ENCODE measurements at regions not wholly inside any gene's neighbourhood (a gene's known extent, or its start where the extent isn't known, plus 50 kb on each side); places are given as distances from the start of the nearest gene placed in this dataset.

DNA sequence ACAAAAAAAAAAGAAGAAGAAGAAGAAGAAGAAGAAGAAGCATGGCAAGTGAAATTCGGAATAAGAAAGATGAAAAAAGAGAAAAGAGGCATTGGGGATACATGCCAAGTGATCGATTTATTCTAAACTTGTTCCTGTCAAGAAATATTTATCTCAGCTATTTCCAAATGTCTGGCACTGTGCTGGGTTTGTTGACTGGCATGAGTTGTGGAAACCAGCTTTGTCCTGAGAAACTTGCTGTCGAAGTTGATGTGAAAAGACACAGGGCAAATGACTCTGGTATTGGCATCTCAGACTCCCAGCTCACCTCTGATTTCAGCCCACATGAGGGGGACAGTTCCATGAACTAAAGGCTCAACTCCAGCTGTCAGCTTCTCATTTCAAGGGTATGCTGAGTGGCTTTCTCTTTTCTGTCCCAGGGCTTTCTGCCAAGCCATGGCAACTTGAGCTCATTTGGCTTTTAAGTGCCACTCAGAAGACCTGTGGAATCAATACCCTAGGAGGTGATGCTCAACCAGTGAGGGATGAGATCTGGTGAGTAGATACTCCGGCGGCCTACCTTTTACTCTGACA is 253.3 kb upstream of the JAG1 start:
- no peak overlapping the region; the same call in 2 of the 3 replicates for H2BK15ac ChIP-seq (ENCODE audit: low read depth, low read length)

More for the DNA sequence above, 253.3 kb upstream of the JAG1 start:
- Histone ChIP-seq H2AK5ac (ENCODE audit: low read depth, low read length) (peak overlapping the region; percentile 28; the same call in 1 of the 2 replicates), H3K27me3 (ENCODE audit: control insufficient read depth, insufficient read depth, low read length) (peaks cover 1% of the 10 kb centered on the region; the same call in 1 of the 2 replicates), H3K4ac (ENCODE audit: low read depth, low read length) (no peak overlapping the region), H3K23ac (ENCODE audit: low read depth, low read length) (no peak overlapping the region), H3K27ac (ENCODE audit: insufficient read depth, low read length) (no peak overlapping the region), H3K56ac (ENCODE audit: extremely low read depth, insufficient read depth, low read length) (no peak overlapping the region), H2BK20ac (ENCODE audit: low read depth, low read length) (peak overlapping the region; percentile 48; the same call in 1 of the 2 replicates), H3K9me3 (ENCODE audit: control insufficient read depth, insufficient read depth, low read length) (no peaks in the 10 kb centered on the region), H2BK5ac (ENCODE audit: low read depth, low read length, poor library complexity, severe bottlenecking) (no peak overlapping the region), H3K18ac (ENCODE audit: low read depth, low read length) (peak overlapping the region; percentile 58; the same call in 1 of the 2 replicates), H3K14ac (replicated peaks; ENCODE audit: low read depth, low read length) (peak overlapping the region; percentile 34; the same call in 1 of the 2 replicates), H3K9ac (ENCODE audit: low read depth, low read length) (no peak overlapping the region), H3K36me3 (ENCODE audit: control insufficient read depth, insufficient read depth, low read length) (no peaks in the 10 kb centered on the region), H4K20me1 (ENCODE audit: insufficient read depth, low read length) (no peaks in the 10 kb centered on the region), H3K4me1 (ENCODE audit: control insufficient read depth, insufficient read depth, low read length) (peaks cover 25% of the 10 kb centered on the region), H4K8ac (ENCODE audit: low read depth in 2 of 2, low read length in 2 of 2) (no peak overlapping the region), H3K9me1 (ENCODE audit: insufficient read depth, low read length) (peaks cover 14% of the 10 kb centered on the region), H2AK9ac (replicated peaks; ENCODE audit: low read depth, low read length, poor library complexity) (no peak overlapping the region), H2BK120ac (ENCODE audit: low read depth, low read length) (no peak overlapping the region), H3K4me3 (ENCODE audit: insufficient read depth, low read depth, low read length) (no peak overlapping the region), H2AFZ (replicated peaks; ENCODE audit: low read length, poor library complexity) (no peak overlapping the region), H3K4me2 (ENCODE audit: low read depth, low read length) (no peak overlapping the region), H3K79me1 (ENCODE audit: low read depth in 1 of 2, low read length in 2 of 2) (no peaks in the 10 kb centered on the region), H4K91ac (ENCODE audit: insufficient read depth, low read depth, low read length) (no peak overlapping the region), H4K5ac (ENCODE audit: low read depth, low read length) (no peak overlapping the region)
- WGBS, 2 experiments (ENCODE audit: extremely low coverage in 2 of 2, insufficient read length in 1 of 2) = 80% methylated on average over 1 of the region's 5 CpGs; no CpG with 5 or more reads in 1 of the 2 experiments
- no peak for DNase-seq
- intact Hi-C loops (cut with micrococcal nuclease) (loop anchor here (10.0 kb wide), 1 partner anchor 278 kb away; no protein-coding TSS in a partner anchor), dilution Hi-C loops (cut with HindIII; ENCODE audit: low sequenced_read_pairs, unreplicated experiment) (no loop called here), in situ Hi-C loops (cut with MboI; ENCODE audit: low sequenced_read_pairs) (no loop called here)
- TF ChIP-seq CHD1 (IDR thresholded peaks at IDR 0.05; ENCODE audit: low read depth, low read length) (no peak), MAZ (IDR thresholded peaks at IDR 0.05; ENCODE audit: borderline replicate concordance, low read depth, low read length) (no peak), RAD21 (IDR thresholded peaks at IDR 0.05; ENCODE audit: low read length) (no peak), MAFK (IDR thresholded peaks at IDR 0.05; ENCODE audit: low read depth, low read length) (no peak), NFE2L2 (IDR thresholded peaks at IDR 0.05; ENCODE audit: low read depth, low read length) (no peak), MXI1 (IDR thresholded peaks at IDR 0.05; ENCODE audit: borderline replicate concordance, low read depth, low read length) (no peak), BHLHE40 (IDR thresholded peaks at IDR 0.05; ENCODE audit: low read depth, low read length) (no peak), SMC3 (IDR thresholded peaks at IDR 0.05; ENCODE audit: low read depth, low read length) (no peak), RFX5 (IDR thresholded peaks at IDR 0.05; ENCODE audit: low read depth, low read length) (no peak), RCOR1 (IDR thresholded peaks at IDR 0.05; ENCODE audit: insufficient replicate concordance, low read length) (no peak), FOS (IDR thresholded peaks at IDR 0.05; ENCODE audit: low read depth, low read length) (no peak), CEBPB (IDR thresholded peaks at IDR 0.05; ENCODE audit: low read depth, low read length) (no peak)
- TF ChIP-seq, protein P1, sequence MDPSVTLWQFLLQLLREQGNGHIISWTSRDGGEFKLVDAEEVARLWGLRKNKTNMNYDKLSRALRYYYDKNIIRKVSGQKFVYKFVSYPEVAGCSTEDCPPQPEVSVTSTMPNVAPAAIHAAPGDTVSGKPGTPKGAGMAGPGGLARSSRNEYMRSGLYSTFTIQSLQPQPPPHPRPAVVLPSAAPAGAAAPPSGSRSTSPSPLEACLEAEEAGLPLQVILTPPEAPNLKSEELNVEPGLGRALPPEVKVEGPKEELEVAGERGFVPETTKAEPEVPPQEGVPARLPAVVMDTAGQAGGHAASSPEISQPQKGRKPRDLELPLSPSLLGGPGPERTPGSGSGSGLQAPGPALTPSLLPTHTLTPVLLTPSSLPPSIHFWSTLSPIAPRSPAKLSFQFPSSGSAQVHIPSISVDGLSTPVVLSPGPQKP (IDR thresholded peaks at IDR 0.05; ENCODE audit: borderline replicate concordance, low read depth, low read length) = no peak
- TF ChIP-seq, protein P2, sequence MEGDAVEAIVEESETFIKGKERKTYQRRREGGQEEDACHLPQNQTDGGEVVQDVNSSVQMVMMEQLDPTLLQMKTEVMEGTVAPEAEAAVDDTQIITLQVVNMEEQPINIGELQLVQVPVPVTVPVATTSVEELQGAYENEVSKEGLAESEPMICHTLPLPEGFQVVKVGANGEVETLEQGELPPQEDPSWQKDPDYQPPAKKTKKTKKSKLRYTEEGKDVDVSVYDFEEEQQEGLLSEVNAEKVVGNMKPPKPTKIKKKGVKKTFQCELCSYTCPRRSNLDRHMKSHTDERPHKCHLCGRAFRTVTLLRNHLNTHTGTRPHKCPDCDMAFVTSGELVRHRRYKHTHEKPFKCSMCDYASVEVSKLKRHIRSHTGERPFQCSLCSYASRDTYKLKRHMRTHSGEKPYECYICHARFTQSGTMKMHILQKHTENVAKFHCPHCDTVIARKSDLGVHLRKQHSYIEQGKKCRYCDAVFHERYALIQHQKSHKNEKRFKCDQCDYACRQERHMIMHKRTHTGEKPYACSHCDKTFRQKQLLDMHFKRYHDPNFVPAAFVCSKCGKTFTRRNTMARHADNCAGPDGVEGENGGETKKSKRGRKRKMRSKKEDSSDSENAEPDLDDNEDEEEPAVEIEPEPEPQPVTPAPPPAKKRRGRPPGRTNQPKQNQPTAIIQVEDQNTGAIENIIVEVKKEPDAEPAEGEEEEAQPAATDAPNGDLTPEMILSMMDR (conservative IDR thresholded peaks at IDR 0.05; ENCODE audit: low read depth, low read length) = no peak
- TF ChIP-seq, protein P3, sequence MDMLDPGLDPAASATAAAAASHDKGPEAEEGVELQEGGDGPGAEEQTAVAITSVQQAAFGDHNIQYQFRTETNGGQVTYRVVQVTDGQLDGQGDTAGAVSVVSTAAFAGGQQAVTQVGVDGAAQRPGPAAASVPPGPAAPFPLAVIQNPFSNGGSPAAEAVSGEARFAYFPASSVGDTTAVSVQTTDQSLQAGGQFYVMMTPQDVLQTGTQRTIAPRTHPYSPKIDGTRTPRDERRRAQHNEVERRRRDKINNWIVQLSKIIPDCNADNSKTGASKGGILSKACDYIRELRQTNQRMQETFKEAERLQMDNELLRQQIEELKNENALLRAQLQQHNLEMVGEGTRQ (IDR thresholded peaks at IDR 0.05; ENCODE audit: low read depth, low read length) = no peak
- BruUV-seq (replicated peaks) = no TSS peak
- CTCF ChIA-PET = no interaction called here
- POLR2A ChIA-PET (ENCODE audit: unreplicated experiment) = interaction anchor here (0.5 kb wide), 1 partner anchor 252 kb away, joined by 4 read pairs; no protein-coding TSS in a partner anchor
- ATAC-seq (ENCODE audit: low read depth) = no peak
